Right atrium auricular region (tissue), 2 donors: ENCODE measurements at regions not wholly inside any gene's neighbourhood (a gene's known extent, or its start where the extent isn't known, plus 50 kb on each side); places are given as distances from the start of the nearest gene placed in this dataset.
"Not testable (repeated sequence)": the region's sequence is repeated elsewhere in the genome, so short reads cannot be mapped to it uniquely, and the experiment has no call there.

ENCODE experiments used
- DNase-seq: peaks from one replicate; pipeline ENCODE4 v3.0.0-alpha.2; 2019; ENCODE audit warnings: low spot score
- H3K27ac ChIP-seq, 2 donors: fragments of 200-600 bp; sonication (generic); 1 replicate in 1 of 2; 2 replicates in 1 of 2; pipeline ENCODE4 v1.5.1; 2016 to 2019
- H3K27me3 ChIP-seq, 2 donors: fragments of 200-600 bp; sonication (generic); one replicate each; pipeline versions ENCODE4 v1.5.1 to v1.6.0; 2017 to 2019
- H3K36me3 ChIP-seq: fragments of 200-600 bp; sonication (generic); one replicate; pipeline ENCODE4 v1.5.1; 2016
- H3K4me1 ChIP-seq, 2 donors: fragments of 200-600 bp; sonication (generic); one replicate each; pipeline versions ENCODE4 v1.5.1 to v1.6.0; 2017 to 2019
- H3K4me3 ChIP-seq, 2 donors: fragments of 200-600 bp; sonication (generic); 1 replicate in 1 of 2; 2 replicates in 1 of 2; pipeline ENCODE4 v1.5.1; 2017 to 2019; ENCODE audit warnings: mild to moderate bottlenecking in 1 of 2, moderate library complexity in 1 of 2
- H3K9me3 ChIP-seq, 2 donors: fragments of 200-600 bp; sonication (generic); one replicate each; pipeline ENCODE4 v1.5.1; 2019
- TF ChIP-seq, protein P1 (sequence below), 2 donors: fragments of 200-600 bp; sonication (generic); IDR thresholded peaks; one replicate each; pipeline ENCODE4 v1.5.1; 2019; ENCODE audit warnings: antibody characterized with exemption in 2 of 2

DNA sequence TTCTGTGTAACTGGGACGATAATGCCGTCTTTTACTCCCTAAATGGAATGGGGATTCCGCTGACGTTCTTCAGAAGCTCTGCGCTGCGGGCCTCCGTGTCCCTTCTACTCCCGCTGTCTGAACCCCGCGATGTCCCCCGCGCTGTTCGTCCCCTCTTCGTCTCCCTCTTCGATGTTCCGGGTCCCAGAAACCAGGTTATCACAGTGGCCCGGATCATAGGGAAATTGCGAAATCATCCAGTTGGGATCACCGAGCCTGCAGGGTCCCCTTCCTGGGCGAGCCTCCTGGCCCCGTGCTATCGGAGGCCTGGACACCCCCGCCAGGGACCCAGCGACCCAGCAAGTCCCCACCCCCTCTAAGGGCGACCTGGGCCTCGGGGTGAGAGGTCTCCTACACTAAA lies 154.2 kb downstream of the PPIAL4G start:
- H3K4me3 ChIP-seq, result no peak overlapping the region
- H3K27ac ChIP-seq, result no peak overlapping the region
- peaks cover 0 to 5% of the 10 kb centered on the region in 2 donors for H3K4me1 ChIP-seq
- H3K36me3 ChIP-seq, result no peaks in the 10 kb centered on the region
- H3K9me3 ChIP-seq, result no peaks in the 10 kb centered on the region
- DNase-seq, result no peak
- no peaks in the 10 kb centered on the region for H3K27me3 ChIP-seq
- TF ChIP-seq, protein P1, sequence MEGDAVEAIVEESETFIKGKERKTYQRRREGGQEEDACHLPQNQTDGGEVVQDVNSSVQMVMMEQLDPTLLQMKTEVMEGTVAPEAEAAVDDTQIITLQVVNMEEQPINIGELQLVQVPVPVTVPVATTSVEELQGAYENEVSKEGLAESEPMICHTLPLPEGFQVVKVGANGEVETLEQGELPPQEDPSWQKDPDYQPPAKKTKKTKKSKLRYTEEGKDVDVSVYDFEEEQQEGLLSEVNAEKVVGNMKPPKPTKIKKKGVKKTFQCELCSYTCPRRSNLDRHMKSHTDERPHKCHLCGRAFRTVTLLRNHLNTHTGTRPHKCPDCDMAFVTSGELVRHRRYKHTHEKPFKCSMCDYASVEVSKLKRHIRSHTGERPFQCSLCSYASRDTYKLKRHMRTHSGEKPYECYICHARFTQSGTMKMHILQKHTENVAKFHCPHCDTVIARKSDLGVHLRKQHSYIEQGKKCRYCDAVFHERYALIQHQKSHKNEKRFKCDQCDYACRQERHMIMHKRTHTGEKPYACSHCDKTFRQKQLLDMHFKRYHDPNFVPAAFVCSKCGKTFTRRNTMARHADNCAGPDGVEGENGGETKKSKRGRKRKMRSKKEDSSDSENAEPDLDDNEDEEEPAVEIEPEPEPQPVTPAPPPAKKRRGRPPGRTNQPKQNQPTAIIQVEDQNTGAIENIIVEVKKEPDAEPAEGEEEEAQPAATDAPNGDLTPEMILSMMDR (IDR thresholded peaks at IDR 0.05), result no peak

DNA sequence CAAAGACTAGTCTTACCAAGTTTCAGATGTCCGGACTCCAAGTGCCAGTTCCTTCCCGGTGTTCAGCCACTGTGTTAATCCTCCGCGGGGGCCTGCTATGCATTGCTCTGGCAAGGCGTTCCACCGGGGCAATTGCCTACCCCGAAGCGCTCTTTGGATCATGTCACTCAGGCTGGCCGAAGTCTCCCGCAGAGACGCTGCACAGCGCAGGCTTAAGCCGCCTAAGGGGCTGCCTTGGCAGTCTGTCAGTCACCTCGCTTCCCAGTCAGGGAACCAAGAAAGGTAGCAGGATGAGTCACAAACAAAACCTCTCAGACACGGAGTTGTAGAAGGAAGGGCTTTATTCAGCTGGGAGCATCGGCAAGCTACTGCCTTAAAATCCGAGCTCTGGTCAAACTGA lies 158.1 kb downstream of the PPIAL4G start:
- not testable (repeated sequence) for H3K27me3 ChIP-seq, H3K36me3 ChIP-seq, H3K9me3 ChIP-seq, DNase-seq, H3K4me1 ChIP-seq, H3K27ac ChIP-seq, H3K4me3 ChIP-seq

DNA sequence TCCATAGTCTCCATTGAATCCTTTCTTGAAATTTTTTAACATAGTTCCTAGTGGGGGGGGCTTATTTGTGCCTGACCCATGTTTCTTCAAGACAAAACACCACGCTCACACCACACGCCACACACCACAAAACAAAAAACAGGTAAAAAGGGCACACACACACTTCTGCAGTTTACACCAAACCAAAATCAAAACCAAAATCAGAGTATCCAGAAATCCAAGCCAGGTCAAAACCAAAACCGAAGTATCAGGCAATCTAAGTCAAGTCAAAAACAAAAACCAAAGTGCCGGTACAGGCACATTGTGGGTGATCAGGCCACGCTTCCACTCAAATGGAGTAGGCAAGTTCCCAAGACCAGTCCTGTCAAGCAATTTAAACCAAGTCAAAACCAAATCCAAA lies 158.6 kb downstream of the PPIAL4G start:
- not testable (repeated sequence) for H3K36me3 ChIP-seq, DNase-seq, H3K4me3 ChIP-seq, H3K27me3 ChIP-seq, H3K27ac ChIP-seq, H3K4me1 ChIP-seq, H3K9me3 ChIP-seq

DNA sequence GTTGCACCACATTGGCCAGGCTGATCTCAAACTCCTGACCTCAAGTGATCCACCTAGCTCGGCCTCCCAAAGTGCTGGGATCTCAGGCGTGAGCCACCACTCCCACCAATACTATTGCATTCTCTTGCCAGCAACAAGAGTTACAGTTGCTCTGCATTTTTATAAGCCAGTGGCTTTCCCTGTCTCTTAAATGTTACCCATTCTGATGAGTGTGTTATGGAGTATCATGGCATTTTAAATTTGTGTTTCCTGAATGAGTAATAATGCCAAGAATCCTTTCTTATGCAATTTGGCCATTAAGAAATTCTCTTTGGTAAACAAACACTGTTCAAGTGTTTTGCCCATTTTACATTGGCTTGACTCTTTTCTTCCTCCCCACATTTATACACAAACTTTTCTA lies 163.0 kb downstream of the PPIAL4G start:
- Histone ChIP-seq H3K27me3 (peaks cover 3 to 12% of the 10 kb centered on the region in 2 donors), H3K4me1 (peaks cover 0 to 12% of the 10 kb centered on the region in 2 donors)
- not testable (repeated sequence) for H3K4me3 ChIP-seq, H3K9me3 ChIP-seq, DNase-seq, H3K27ac ChIP-seq, H3K36me3 ChIP-seq

DNA sequence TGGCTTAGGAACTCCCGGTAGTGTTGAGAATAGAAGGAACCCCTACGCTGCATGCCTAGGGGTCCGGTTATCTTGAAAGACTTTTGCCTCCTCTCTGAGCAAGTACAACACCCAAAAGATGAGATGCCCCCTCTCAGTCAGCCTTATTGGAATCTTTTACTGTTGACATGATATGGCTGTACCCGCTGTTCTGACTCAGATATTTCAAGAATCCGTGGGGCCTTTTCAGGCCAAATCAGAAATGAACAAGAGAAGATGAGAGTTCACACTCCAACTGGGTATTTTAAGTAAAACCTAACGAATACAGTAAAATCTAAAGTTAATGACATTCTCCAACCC lies 164.2 kb downstream of the PPIAL4G start:
- Histone ChIP-seq H3K4me1 (peaks cover 0 to 12% of the 10 kb centered on the region in 2 donors), H3K27ac (no peak overlapping the region), H3K9me3 (no peaks in the 10 kb centered on the region), H3K4me3 (peak overlapping the region in 1 of 2 donors; percentile 40), H3K27me3 (peaks cover 3 to 12% of the 10 kb centered on the region in 2 donors), H3K36me3 (no peaks in the 10 kb centered on the region)
- TF ChIP-seq, protein P1 (IDR thresholded peaks at IDR 0.05), result no peak
- DNase-seq, result no peak

DNA sequence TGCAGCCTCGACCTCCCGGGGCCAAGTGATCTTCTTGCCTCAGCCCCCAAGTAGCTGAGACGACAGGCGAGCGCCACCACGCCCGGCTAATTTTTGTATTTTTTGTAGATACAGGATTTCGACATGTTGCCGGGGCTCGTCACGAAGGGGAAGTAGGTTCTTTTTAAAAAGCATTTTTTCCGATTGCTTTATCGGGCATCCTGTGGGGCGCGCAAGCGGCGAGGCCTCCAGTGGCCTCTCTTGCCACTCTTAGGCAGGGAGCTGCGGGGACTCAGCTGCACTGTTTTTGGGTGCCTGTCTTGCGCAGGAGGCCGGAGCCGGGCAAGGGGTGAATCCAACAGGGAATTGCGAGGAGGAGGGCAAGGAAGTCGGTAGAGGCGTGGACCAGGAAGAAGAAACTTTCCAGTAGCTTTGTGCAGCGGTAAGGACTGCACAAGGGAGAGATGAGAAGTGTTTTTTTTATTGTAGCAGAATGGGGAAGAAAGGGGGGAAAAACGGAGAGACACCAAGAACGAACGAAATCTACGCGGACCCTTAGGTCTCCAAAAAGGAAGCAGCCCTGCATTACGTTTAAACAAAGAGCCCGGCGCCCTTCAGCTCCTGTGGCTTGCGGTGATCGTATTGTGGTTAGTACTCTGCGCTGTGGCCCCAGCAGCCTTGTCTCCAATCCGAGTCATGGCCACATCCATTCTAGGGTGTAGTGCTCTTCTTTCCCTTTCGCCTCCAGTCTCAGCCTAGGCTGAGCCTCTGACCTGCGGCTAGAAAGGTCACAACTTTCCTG lies 164.8 kb downstream of the PPIAL4G start:
- Histone ChIP-seq H3K36me3 (no peaks in the 10 kb centered on the region), H3K27ac (no peak overlapping the region), H3K4me3 (peak overlapping the region; percentile 9 to 40), H3K4me1 (peaks cover 0 to 12% of the 10 kb centered on the region in 2 donors), H3K27me3 (peaks cover 3 to 12% of the 10 kb centered on the region in 2 donors), H3K9me3 (no peaks in the 10 kb centered on the region)
- DNase-seq, result peak; percentile 62
- TF ChIP-seq, protein P1 (IDR thresholded peaks at IDR 0.05), result no peak

DNA sequence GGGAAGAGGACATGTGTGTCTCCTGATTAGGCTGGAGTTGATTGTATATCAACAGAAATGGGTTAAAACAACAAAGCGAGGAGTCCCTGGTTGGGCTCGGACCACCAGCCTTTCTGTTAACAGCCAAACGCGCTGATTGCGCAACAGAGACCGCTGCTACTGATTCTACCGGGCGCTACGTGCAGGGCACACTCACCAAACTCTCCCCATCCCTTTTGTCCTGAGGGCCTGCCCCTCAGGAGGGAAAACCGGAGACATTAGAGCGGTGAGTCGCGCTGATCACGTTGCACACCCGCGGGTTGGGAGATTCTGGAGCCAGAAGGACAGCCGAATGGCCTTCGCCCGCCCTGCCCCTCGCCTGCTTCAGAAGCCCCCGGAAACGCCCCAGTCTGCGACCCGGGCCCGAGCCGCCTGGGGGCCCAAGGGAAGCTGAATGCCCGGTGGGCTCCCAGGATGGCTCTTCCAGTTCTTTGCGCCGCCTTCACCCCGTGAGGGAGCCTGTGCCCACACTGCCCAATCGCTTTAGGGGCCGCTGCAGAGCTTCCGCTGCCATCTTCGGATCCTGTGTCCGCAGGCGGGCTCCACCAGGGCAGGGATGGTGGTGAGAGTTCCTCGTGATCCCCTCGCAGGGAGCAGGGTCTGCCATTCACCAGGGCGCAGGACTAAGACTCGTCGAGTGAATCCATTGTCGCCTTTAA lies 165.4 kb upstream of the NBPF11 start:
- peak overlapping the region in 1 of 2 donors; percentile 40 for H3K4me3 ChIP-seq
- TF ChIP-seq, protein P1 (IDR thresholded peaks at IDR 0.05), result no peak
- no peak for DNase-seq
- H3K27me3 ChIP-seq, result peaks cover 3 to 12% of the 10 kb centered on the region in 2 donors
- H3K9me3 ChIP-seq, result no peaks in the 10 kb centered on the region
- no peaks in the 10 kb centered on the region for H3K36me3 ChIP-seq
- H3K4me1 ChIP-seq, result peaks cover 0 to 12% of the 10 kb centered on the region in 2 donors
- no peak overlapping the region for H3K27ac ChIP-seq
